ENCODE measurements at regions not wholly inside any gene's neighbourhood (a gene's known extent, or its start where the extent isn't known, plus 50 kb on each side); places are given as distances from the start of the nearest gene placed in this dataset.

- no peak for TF ChIP-seq EGR1 (IDR thresholded peaks at IDR 0.05)
- no peak for TF ChIP-seq CEBPB (IDR thresholded peaks at IDR 0.05)
- no peak for TF ChIP-seq CREB1 (IDR thresholded peaks at IDR 0.05; ENCODE audit: low read depth)
- TF ChIP-seq TAF1 (IDR thresholded peaks at IDR 0.05; ENCODE audit: low read depth) = no peak
Measured at GRCh38 chr2:166677996-166678395, 183.9 kb upstream of the SCN7A start.

All from Ishikawa (cell line).